Dedifferentiated amniotic fluid mesenchymal stem cell (primary cell): ENCODE measurements at regions not wholly inside any gene's neighbourhood (a gene's known extent, or its start where the extent isn't known, plus 50 kb on each side); places are given as distances from the start of the nearest gene placed in this dataset.

Source experiments
- DNase-seq: peaks from one replicate; pipeline ENCODE4 v3.0.0-alpha.2; 2016; ENCODE audit errors: extremely low spot score

DNA sequence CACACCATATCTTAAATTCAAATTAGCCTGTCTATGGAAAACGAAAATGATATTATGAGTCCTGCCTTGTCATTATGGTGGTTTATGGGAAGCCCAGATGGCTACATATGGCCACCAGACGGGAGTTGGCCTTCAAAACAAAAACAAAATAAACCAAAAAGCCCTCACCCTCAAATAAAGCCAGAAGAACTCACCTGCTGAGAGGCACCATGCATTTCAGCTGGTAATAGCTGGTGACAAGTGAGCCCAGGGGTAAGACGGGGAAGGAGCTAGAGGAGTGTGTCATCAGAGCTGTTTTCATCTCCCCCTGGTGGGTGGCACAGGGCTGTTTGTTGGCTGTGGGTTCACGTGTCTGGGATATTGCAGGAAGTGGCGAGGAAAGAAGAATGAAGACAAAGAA is 152.9 kb downstream of the EFNB2 start:
- no peak for DNase-seq

- DNase-seq = no peak
Measured at GRCh38 chr13:106381091-106381490, 154.4 kb downstream of the EFNB2 start.

DNA sequence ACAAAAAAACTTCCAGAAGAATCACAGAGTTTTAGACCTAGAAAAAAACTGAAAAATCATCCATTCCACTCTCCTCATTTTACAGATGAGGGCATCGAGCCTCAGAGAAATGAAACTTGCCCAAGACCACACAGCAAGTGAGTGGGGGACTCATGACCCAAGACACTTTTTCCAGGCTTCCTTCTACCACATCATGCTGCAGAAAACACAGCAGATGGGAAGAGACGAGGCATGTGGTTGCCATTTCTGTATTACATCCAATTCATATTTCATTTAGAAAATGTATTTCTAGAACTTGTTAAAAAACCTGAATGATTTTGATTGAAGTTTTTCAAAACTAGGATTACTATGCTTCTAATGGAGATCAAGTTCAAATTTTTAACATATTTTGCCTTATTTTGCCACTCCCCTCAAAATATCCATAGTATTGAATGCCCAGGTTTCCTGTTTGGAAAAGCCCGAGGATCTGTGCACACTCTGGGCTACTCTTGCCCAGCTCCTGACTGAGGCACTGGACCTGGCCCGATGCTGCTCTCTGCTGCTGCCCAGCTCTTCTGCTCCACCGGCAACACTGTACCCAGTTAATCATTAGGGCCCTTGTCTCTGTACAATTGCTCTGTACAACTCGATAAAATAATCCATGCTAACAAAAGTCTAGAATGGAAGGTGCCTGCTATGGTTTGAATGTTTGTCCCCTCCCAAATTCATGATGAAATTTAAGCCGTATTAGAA is 157.4 kb downstream of the EFNB2 start:
- no peak for DNase-seq

DNA sequence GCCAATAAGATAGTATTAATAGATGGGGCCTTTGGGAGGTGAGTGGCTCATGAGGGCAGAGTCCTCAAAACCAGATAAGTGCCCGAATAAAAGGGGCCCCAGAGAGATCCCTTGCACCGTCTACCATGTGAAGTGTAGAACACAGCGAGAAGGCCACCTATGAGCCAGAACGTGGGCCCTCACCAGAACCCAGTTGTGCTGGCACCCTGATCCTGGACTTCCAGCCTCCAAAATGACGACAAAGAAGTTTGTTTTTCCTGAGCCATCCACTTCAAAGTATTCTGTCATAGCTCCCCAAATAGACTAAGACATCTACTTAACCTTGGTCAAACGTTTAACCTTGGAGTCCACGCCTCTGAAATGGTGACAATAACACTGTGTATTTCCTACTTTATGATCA is 158.1 kb downstream of the EFNB2 start:
- no peak for DNase-seq

DNA sequence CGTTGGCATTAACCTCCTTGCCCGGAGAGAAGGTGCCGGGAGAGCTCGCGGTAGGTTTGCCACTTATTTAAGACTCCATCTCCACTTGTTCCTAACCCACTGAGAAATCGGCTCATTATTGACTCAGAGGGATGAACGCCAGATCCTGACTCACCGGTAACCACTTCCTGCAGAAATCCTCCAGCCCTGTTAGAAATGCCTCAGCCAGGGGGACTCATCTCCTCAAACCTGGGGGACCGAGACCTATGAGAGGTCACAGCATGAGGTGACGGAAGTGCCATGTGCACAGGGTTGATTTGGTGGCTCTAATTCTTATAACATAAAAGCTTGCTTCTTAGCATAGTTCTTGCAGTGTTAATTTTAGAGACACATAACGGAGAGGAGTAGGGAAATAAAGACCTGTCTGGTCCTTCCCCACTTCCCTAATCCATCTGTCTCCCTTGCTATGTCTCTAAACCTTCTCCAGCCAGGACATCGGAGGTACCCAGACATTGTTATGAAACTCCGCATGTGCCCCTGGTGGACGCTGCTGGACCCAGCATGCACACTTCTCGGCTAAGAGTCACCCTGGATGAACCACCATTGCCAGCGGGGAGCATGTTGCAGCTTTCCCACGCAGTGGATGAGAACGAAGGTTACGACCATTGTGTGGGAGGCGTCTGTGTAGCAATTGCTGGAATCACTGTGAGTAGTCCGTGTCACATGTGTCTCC is 158.9 kb downstream of the EFNB2 start:
- peak; percentile 51 for DNase-seq

GRCh38 chr13:106375085-106375484 is 160.4 kb downstream of the EFNB2 start:
- no peak for DNase-seq

- no peak for DNase-seq
Measured at GRCh38 chr13:106374631-106375030, 160.8 kb downstream of the EFNB2 start.

DNA sequence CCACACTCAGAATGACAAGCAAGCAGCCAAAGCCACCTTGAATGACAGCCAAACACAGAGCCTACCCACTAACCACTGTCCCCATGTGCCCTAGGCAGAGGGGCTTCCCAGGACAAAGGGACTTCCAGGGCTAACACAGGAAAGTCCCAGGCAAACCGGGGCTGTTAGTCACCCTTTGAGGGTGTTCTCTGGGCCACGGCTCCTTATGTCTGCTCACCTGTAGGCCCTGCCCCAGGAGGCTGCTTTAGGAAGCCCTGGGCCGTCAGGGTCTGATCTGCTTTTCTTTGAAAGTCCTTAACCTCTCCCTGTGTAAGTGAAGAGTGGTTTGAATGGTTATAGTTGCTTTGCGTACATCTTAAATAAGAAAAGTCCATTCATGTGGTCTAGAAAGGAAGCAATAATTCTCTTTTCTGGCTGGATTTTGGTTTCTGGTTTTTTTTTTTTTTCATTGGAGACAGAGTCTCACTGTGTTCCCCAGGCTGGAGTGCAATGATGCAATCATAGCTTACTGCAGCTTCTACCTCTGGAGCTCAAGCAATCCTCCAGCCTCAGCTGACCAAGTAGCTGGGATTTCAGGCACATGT is 161.4 kb downstream of the EFNB2 start:
- peak; percentile 17 for DNase-seq

GRCh38 chr13:106373304-106373988 is 162.0 kb downstream of the EFNB2 start:
- no peak for DNase-seq

DNA sequence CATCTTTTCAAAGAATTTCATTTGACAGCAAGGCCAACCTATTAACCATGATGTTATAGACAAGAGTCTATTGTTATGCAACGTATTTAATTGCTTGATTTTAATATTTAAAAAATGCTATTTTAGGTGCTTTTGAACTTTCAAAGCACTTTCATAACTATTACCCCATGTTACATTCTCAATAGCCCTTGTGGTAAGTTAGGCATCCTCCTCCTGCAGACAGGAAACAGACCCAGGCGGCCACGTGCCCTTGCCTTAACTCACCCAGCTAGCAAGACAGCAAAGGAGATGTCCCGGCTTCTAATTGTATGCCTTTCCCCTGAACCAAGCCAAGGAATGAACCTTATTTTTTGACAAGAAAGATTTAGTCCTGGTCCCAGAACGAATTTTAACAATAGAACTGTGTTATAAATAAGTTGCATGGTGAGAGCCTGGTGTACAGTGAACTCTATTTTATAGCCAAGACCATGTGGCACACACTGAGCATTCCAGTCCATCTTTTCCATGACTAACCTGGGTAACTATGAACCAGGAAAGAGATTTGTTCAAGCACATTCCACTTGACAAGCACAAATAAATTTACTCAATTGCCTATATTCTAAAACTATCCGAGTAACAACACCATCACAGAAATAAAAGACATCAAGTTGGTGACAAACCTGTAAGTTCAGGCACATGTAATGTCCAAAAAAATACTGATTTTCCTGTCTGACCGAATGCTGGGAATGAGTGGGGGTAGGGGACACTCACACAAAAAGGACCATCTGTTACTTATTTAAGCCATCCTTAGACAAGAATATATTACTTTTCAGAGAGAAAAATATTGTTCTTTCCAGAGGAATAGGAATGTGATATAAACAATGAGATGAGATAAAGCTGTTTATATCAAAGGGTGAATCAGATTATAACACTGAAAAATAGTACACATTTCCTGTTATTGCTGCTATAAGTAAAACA is 163.0 kb downstream of the EFNB2 start:
- peak; percentile 46 for DNase-seq

- no peak for DNase-seq
Measured at GRCh38 chr13:106371024-106371423, 164.4 kb downstream of the EFNB2 start.

DNA sequence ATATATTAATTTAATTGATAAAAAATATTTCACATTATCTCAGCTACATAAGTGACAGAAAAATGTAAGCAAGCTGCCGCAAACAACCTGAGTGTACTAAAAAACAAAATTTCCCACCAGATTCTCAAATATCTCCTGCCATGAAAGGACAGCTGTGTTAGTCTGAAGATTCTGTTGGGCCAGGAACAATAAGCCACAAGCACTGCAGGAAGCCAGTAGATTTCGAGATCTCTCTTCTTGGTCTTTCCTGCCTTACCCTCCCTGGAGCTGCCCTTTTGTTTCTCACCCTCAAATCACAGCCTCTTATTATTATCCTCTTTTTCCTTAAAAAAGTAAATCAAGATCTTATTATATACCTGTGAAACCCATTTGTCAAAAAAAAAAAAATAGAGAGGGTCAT is 165.6 kb downstream of the EFNB2 start:
- no peak for DNase-seq

- DNase-seq = no peak
Measured at GRCh38 chr13:106369091-106369490, 166.4 kb downstream of the EFNB2 start.

- DNase-seq = no peak
Measured at GRCh38 chr13:106367361-106367971, 168.0 kb downstream of the EFNB2 start.

DNA sequence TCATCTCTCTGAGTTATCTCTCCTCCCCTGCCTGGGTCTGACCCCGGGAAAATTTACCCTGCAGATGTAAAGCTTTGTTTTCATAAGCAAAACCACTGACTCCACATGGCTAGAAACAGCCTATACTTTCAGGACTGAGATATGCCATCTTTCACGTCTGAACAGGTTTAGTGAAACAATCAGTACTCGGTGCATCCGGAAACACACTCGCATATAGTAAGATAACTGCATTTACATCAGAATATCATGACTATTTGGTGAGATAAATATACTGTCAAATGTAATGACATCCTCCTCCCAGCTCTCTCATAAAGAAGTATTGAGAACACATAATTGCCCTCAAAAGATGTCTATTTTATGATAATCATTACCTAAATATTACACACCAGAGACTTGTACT is 172.8 kb downstream of the EFNB2 start:
- DNase-seq = no peak

DNA sequence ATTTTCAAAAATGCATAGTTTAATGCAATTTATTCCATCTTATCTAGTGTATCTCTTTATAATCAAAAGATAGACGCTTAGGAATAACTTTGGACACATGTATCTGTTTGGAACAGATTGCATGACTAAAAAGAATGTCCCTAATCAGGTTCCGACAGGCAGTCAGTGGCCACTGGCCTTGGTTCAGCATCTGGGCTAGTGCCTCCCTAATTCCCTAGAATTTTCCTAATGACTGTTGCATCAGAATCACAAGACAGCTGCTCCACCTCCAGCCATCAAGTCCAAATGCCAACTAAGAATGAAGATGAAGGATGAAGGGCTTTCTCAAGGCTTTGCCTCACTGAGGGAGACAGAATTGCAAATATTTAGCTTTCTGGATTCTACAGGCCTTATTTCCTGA is 173.8 kb downstream of the EFNB2 start:
- DNase-seq = no peak

DNA sequence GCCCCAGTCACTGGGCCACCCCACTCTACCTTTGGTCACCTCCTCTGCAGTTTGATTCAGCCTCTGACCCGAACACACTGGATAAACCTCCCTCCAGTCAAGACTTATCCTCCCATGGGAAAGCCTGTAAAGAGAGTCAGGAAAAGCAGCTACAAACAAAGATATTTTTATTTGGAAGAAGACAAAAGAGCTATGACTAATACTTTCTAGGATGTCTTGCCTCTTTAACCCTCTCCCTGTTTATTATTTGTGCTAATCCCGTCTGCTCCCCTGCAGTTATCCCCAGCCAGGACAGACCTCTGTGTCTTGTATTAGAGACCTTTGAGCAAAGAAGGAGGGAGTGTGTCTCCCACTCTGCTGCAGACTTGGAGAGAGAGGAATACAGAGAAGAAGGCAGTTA is 178.3 kb downstream of the EFNB2 start:
- DNase-seq = no peak

DNA sequence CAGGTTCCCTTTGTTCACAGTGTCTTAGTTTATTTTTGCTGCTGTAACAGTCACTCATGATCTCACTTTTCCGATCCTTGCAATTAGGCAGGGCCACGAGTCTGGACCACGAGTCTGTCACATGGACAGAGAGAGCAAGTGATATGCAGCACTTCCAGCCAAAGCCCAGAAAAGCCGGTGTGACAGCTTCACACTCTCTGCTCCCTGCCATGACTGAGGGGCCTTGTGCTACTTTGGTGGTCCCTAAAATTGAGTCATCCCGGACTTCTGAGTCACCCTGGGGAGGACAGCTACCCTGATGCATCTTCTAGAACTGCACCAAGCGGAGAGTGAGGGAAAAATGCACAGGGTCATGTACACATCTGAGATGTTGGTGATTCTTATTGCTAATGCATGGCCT is 179.6 kb downstream of the EFNB2 start:
- no peak for DNase-seq

DNA sequence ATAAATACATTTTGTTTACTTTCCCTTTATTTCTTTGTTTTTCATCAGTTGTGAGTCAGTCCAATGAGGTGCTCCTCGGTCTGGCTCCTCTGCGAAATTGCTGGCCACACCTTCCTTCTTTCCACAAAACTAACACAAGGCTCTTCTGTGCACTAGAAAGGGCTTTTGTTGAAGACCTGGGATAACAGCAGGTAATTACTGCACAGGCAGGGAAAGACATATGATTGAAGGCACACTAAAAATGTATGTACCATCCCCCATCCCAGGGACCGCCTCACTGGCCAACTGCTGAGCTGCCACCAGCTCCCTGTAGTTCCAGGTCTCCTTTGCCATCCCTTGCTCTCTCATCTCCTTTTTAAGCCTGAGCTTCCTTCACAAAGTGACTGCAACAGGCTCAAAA is 180.5 kb downstream of the EFNB2 start:
- DNase-seq = no peak

- no peak for DNase-seq
Measured at GRCh38 chr13:106352850-106353249, 182.6 kb downstream of the EFNB2 start.

GRCh38 chr13:106351251-106351650 is 184.2 kb downstream of the EFNB2 start:
- DNase-seq = no peak
